Mesothelial cell of epicardium (in vitro differentiated cells): ENCODE measurements at regions not wholly inside any gene's neighbourhood (a gene's known extent, or its start where the extent isn't known, plus 50 kb on each side); places are given as distances from the start of the nearest gene placed in this dataset.

Experiments
- DNase-seq, 2 experiments: peaks; one replicate each; pipeline ENCODE4 v3.0.0; 2021; ENCODE audit warnings: low spot score in 2 of 2; ENCODE audit not compliant: unreplicated experiment in 2 of 2
- H3K27ac Mint-ChIP-seq: 2 replicates; pipeline ENCODE4 v1.8.0; 2021; ENCODE audit warnings: mixed read lengths
- H3K27me3 Mint-ChIP-seq: 2 replicates; pipeline ENCODE4 v1.8.0; 2021; ENCODE audit warnings: low read depth, mixed read lengths
- H3K36me3 Mint-ChIP-seq: 2 replicates; pipeline ENCODE4 v1.8.0; 2021; ENCODE audit warnings: mixed read lengths
- H3K4me1 Mint-ChIP-seq: 2 replicates; pipeline ENCODE4 v1.8.0; 2021; ENCODE audit warnings: mixed read lengths
- H3K4me3 Mint-ChIP-seq: 2 replicates; pipeline ENCODE4 v1.8.0; 2021; ENCODE audit warnings: mild to moderate bottlenecking, moderate library complexity, mixed read lengths
- H3K9me3 Mint-ChIP-seq: 2 replicates; pipeline ENCODE4 v1.8.0; 2021; ENCODE audit warnings: mixed read lengths
- CTCF ChIP-seq: fragments of 200-600 bp; sonication (generic); IDR thresholded peaks from one replicate; pipeline ENCODE4 v1.5.0; 2021; ENCODE audit warnings: antibody characterized with exemption; ENCODE audit not compliant: unreplicated experiment

- no peak overlapping the region for H3K27ac Mint-ChIP-seq
- DNase-seq: no peak
- H3K27me3 Mint-ChIP-seq: no peaks in the 10 kb centered on the region
- H3K4me1 Mint-ChIP-seq: no peaks in the 10 kb centered on the region
- no peak overlapping the region for H3K4me3 Mint-ChIP-seq
- H3K9me3 Mint-ChIP-seq: peaks cover 6% of the 10 kb centered on the region
- TF ChIP-seq CTCF: no peak
- no peaks in the 10 kb centered on the region for H3K36me3 Mint-ChIP-seq
These were observed 243.1 kb upstream of the HABP2 start for GRCh38 chr10:113309791-113310190.

GRCh38 chr10:113310347-113310746, 242.5 kb upstream of the HABP2 start:
- H3K27me3 Mint-ChIP-seq: no peaks in the 10 kb centered on the region
- peaks cover 6% of the 10 kb centered on the region for H3K9me3 Mint-ChIP-seq
- no peak overlapping the region for H3K4me3 Mint-ChIP-seq
- no peak for TF ChIP-seq CTCF
- H3K4me1 Mint-ChIP-seq: no peaks in the 10 kb centered on the region
- DNase-seq: no peak
- no peaks in the 10 kb centered on the region for H3K36me3 Mint-ChIP-seq
- H3K27ac Mint-ChIP-seq: no peak overlapping the region

GRCh38 chr10:113313048-113313602, 239.7 kb upstream of the HABP2 start:
- Mint-ChIP-seq H3K36me3 (no peaks in the 10 kb centered on the region), H3K9me3 (peaks cover 6% of the 10 kb centered on the region), H3K4me3 (no peak overlapping the region), H3K4me1 (no peaks in the 10 kb centered on the region), H3K27ac (no peak overlapping the region), H3K27me3 (no peaks in the 10 kb centered on the region)
- DNase-seq: no peak
- TF ChIP-seq CTCF: no peak

GRCh38 chr10:113313722-113314121, 239.1 kb upstream of the HABP2 start:
- no peaks in the 10 kb centered on the region for H3K4me1 Mint-ChIP-seq
- no peak overlapping the region for H3K4me3 Mint-ChIP-seq
- no peak for TF ChIP-seq CTCF
- no peak overlapping the region for H3K27ac Mint-ChIP-seq
- DNase-seq: no peak
- H3K27me3 Mint-ChIP-seq: no peaks in the 10 kb centered on the region
- no peaks in the 10 kb centered on the region for H3K36me3 Mint-ChIP-seq
- peaks cover 6% of the 10 kb centered on the region for H3K9me3 Mint-ChIP-seq

- Mint-ChIP-seq H3K27ac (no peak overlapping the region), H3K27me3 (peaks cover 3% of the 10 kb centered on the region), H3K9me3 (peaks cover 6% of the 10 kb centered on the region), H3K4me3 (no peak overlapping the region), H3K4me1 (no peaks in the 10 kb centered on the region), H3K36me3 (no peaks in the 10 kb centered on the region)
- no peak for TF ChIP-seq CTCF
- DNase-seq: no peak
These were observed 236.3 kb upstream of the HABP2 start for GRCh38 chr10:113316506-113316905.

GRCh38 chr10:113317489-113317888, 235.4 kb upstream of the HABP2 start:
- H3K4me1 Mint-ChIP-seq: no peaks in the 10 kb centered on the region
- no peaks in the 10 kb centered on the region for H3K36me3 Mint-ChIP-seq
- no peak overlapping the region for H3K27ac Mint-ChIP-seq
- peaks cover 6% of the 10 kb centered on the region for H3K9me3 Mint-ChIP-seq
- H3K27me3 Mint-ChIP-seq: peaks cover 3% of the 10 kb centered on the region
- no peak for TF ChIP-seq CTCF
- DNase-seq: no peak
- no peak overlapping the region for H3K4me3 Mint-ChIP-seq
